ENCODE measurements at regions not wholly inside any gene's neighbourhood (a gene's known extent, or its start where the extent isn't known, plus 50 kb on each side); places are given as distances from the start of the nearest gene placed in this dataset.

GRCh38 chrX:121333942-121334341, 286.5 kb downstream of the GLUD2 start:
- Mint-ChIP-seq H3K27ac (ENCODE audit: low read depth, unreplicated experiment) (no peak overlapping the region), H3K4me1 (ENCODE audit: insufficient read depth, unreplicated experiment) (no peaks in the 10 kb centered on the region), H3K4me3 (ENCODE audit: unreplicated experiment) (no peak overlapping the region), H3K9me3 (ENCODE audit: unreplicated experiment) (no peaks in the 10 kb centered on the region), H3K27me3 (ENCODE audit: insufficient read depth, unreplicated experiment) (no peaks in the 10 kb centered on the region), H3K36me3 (ENCODE audit: insufficient read depth, unreplicated experiment) (no peaks in the 10 kb centered on the region)
- BruUV-seq (replicated peaks) = no TSS peak
- no peak for TF ChIP-seq CTCF (IDR thresholded peaks at IDR 0.05; ENCODE audit: unreplicated experiment)
- POLR2A ChIA-PET = no interaction called here
- CTCF ChIA-PET = interaction anchor here (0.7 kb wide), 1 partner anchor 12 kb away, joined by 5 read pairs; no protein-coding TSS in a partner anchor
- intact Hi-C loops (cut with micrococcal nuclease) = no loop called here
- DNase-seq (ENCODE audit: unreplicated experiment) = no peak

- peaks cover 5% of the 10 kb centered on the region for H3K9me3 Mint-ChIP-seq (ENCODE audit: unreplicated experiment)
- no peak for TF ChIP-seq CTCF (IDR thresholded peaks at IDR 0.05; ENCODE audit: unreplicated experiment)
- CTCF ChIA-PET = interaction anchor here (0.6 kb wide), 1 partner anchor 183 kb away, joined by 6 read pairs; no protein-coding TSS in a partner anchor
- intact Hi-C loops (cut with micrococcal nuclease) = no loop called here
- no peaks in the 10 kb centered on the region for H3K36me3 Mint-ChIP-seq (ENCODE audit: insufficient read depth, unreplicated experiment)
- BruUV-seq (replicated peaks) = no TSS peak
- no peaks in the 10 kb centered on the region for H3K27me3 Mint-ChIP-seq (ENCODE audit: insufficient read depth, unreplicated experiment)
- POLR2A ChIA-PET = no interaction called here
- H3K27ac Mint-ChIP-seq (ENCODE audit: low read depth, unreplicated experiment) = no peak overlapping the region
- no peak overlapping the region for H3K4me3 Mint-ChIP-seq (ENCODE audit: unreplicated experiment)
- no peaks in the 10 kb centered on the region for H3K4me1 Mint-ChIP-seq (ENCODE audit: insufficient read depth, unreplicated experiment)
- DNase-seq (ENCODE audit: unreplicated experiment) = no peak
Observed at GRCh38 chrX:121336831-121337421, 289.5 kb downstream of the GLUD2 start.

- Mint-ChIP-seq H3K4me3 (ENCODE audit: unreplicated experiment) (no peak overlapping the region), H3K9me3 (ENCODE audit: unreplicated experiment) (peaks cover 6% of the 10 kb centered on the region), H3K27ac (ENCODE audit: low read depth, unreplicated experiment) (no peak overlapping the region), H3K4me1 (ENCODE audit: insufficient read depth, unreplicated experiment) (no peaks in the 10 kb centered on the region), H3K27me3 (ENCODE audit: insufficient read depth, unreplicated experiment) (no peaks in the 10 kb centered on the region), H3K36me3 (ENCODE audit: insufficient read depth, unreplicated experiment) (no peaks in the 10 kb centered on the region)
- DNase-seq (ENCODE audit: unreplicated experiment) = no peak
- ChIA-PET POLR2A (no interaction called here), CTCF (no interaction called here)
- BruUV-seq (replicated peaks) = no TSS peak
- intact Hi-C loops (cut with micrococcal nuclease) = no loop called here
- no peak for TF ChIP-seq CTCF (IDR thresholded peaks at IDR 0.05; ENCODE audit: unreplicated experiment)
Observed at GRCh38 chrX:121337816-121338215, 290.4 kb downstream of the GLUD2 start.

GRCh38 chrX:121349263-121349662, 301.9 kb downstream of the GLUD2 start:
- no peak overlapping the region for H3K4me3 Mint-ChIP-seq (ENCODE audit: unreplicated experiment)
- H3K9me3 Mint-ChIP-seq (ENCODE audit: unreplicated experiment) = peaks cover 40% of the 10 kb centered on the region
- no TSS peak for BruUV-seq (replicated peaks)
- H3K27me3 Mint-ChIP-seq (ENCODE audit: insufficient read depth, unreplicated experiment) = no peaks in the 10 kb centered on the region
- no peak overlapping the region for H3K27ac Mint-ChIP-seq (ENCODE audit: low read depth, unreplicated experiment)
- ChIA-PET POLR2A (no interaction called here), CTCF (no interaction called here)
- H3K4me1 Mint-ChIP-seq (ENCODE audit: insufficient read depth, unreplicated experiment) = no peaks in the 10 kb centered on the region
- TF ChIP-seq CTCF (IDR thresholded peaks at IDR 0.05; ENCODE audit: unreplicated experiment) = no peak
- no peak for DNase-seq (ENCODE audit: unreplicated experiment)
- no peaks in the 10 kb centered on the region for H3K36me3 Mint-ChIP-seq (ENCODE audit: insufficient read depth, unreplicated experiment)
- intact Hi-C loops (cut with micrococcal nuclease) = no loop called here
